ENCODE measurements at regions not wholly inside any gene's neighbourhood (a gene's known extent, or its start where the extent isn't known, plus 50 kb on each side); places are given as distances from the start of the nearest gene placed in this dataset.

- no peak for TF ChIP-seq CTCF (IDR thresholded peaks at IDR 0.05; ENCODE audit: low read depth, low read length, missing control alignments)
- H3K4me3 ChIP-seq (ENCODE audit: low read depth, low read length) = no peak overlapping the region
- in situ Hi-C loops (cut with HindIII; ENCODE audit: low sequenced_read_pairs) = no loop called here
- no peak for DNase-seq (ENCODE audit: low read depth)
Observed at GRCh38 chr15:66955001-66955516, 110.3 kb upstream of the SMAD3 start.

DNA sequence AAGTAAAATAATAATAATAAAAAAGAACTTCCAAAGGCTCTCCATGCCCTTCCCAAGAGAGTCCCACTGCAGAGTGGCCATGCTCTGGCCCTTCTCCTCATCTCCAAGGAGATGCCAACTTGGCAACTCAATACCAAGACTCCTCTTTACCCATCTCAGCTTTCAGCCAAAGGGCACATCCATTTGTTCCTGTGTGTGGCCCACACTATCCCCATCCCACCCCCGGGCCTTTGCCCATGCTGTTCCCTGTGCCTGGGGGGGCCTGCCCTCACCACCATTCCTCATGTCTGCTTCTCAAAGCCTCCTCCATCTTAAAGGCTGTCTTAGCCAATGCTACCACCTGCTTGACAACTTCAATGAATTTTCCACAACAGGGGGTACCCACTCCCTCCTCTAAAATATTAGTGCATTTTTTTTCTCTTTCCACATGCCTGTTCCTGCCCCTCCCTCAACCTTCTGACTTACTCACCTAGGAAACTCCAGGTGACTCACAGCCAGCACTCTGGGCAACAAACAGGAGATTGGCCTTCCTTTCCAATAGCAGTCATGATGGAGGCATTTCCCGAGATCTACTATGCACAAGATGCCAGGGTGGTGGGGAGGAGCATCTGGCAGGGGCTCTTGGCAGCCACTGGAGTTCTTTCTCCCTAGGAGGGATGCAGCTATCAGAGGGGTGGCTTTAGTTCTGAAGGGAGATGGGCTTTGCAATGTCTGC, 109.4 kb upstream of the SMAD3 start:
- H3K4me3 ChIP-seq (ENCODE audit: low read depth, low read length) = no peak overlapping the region
- no peak for DNase-seq (ENCODE audit: low read depth)
- TF ChIP-seq CTCF (IDR thresholded peaks at IDR 0.05; ENCODE audit: low read depth, low read length, missing control alignments) = no peak
- in situ Hi-C loops (cut with HindIII; ENCODE audit: low sequenced_read_pairs) = no loop called here

- DNase-seq (ENCODE audit: low read depth) = no peak
- H3K4me3 ChIP-seq (ENCODE audit: low read depth, low read length) = no peak overlapping the region
- in situ Hi-C loops (cut with HindIII; ENCODE audit: low sequenced_read_pairs) = no loop called here
- no peak for TF ChIP-seq CTCF (IDR thresholded peaks at IDR 0.05; ENCODE audit: low read depth, low read length, missing control alignments)
Observed at GRCh38 chr15:66956672-66957430, 108.6 kb upstream of the SMAD3 start.

- no peak for DNase-seq (ENCODE audit: low read depth)
- in situ Hi-C loops (cut with HindIII; ENCODE audit: low sequenced_read_pairs) = no loop called here
- H3K4me3 ChIP-seq (ENCODE audit: low read depth, low read length) = no peak overlapping the region
- TF ChIP-seq CTCF (IDR thresholded peaks at IDR 0.05; ENCODE audit: low read depth, low read length, missing control alignments) = no peak
Observed at GRCh38 chr15:66957431-66957720, 108.0 kb upstream of the SMAD3 start.

GRCh38 chr15:66959066-66959465, 106.3 kb upstream of the SMAD3 start:
- no peak overlapping the region for H3K4me3 ChIP-seq (ENCODE audit: low read depth, low read length)
- DNase-seq (ENCODE audit: low read depth) = no peak
- TF ChIP-seq CTCF (IDR thresholded peaks at IDR 0.05; ENCODE audit: low read depth, low read length, missing control alignments) = no peak
- in situ Hi-C loops (cut with HindIII; ENCODE audit: low sequenced_read_pairs) = no loop called here

GRCh38 chr15:66959875-66960274, 105.5 kb upstream of the SMAD3 start:
- H3K4me3 ChIP-seq (ENCODE audit: low read depth, low read length) = no peak overlapping the region
- in situ Hi-C loops (cut with HindIII; ENCODE audit: low sequenced_read_pairs) = loop anchor here (5.0 kb wide), 1 partner anchor 57 kb away; no protein-coding TSS in a partner anchor
- TF ChIP-seq CTCF (IDR thresholded peaks at IDR 0.05; ENCODE audit: low read depth, low read length, missing control alignments) = no peak
- DNase-seq (ENCODE audit: low read depth) = no peak

Data from astrocyte of the cerebellum (primary cell).